ENCODE measurements at regions not wholly inside any gene's neighbourhood (a gene's known extent, or its start where the extent isn't known, plus 50 kb on each side); places are given as distances from the start of the nearest gene placed in this dataset.

GRCh38 chr14:51145246-51145645 is 50.3 kb upstream of the TRIM9 start:
- no peak for DNase-seq (ENCODE audit: low spot score)

- DNase-seq (ENCODE audit: low spot score), result no peak
Observed at GRCh38 chr14:51147183-51147582, 52.3 kb upstream of the TRIM9 start.

DNA sequence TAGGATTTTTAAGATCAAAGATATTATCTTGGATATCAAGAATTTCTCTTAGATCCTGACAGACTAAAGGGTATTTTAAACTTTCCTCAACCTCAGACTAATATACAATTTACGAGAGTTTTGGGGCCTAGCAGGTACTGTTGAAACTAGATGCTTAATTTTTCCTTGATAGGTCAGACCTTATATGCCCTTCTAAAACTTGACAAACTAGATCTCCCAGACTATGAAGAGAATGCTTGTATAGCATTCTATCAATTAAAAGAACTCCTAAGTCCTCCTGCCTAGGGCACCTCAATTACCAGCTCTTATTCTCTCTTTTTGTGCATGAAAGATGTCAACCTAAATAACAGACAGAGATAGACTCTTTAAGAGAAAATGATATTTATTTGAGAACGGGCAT is 60.4 kb upstream of the TRIM9 start:
- no peak for DNase-seq (ENCODE audit: low spot score)

GRCh38 chr14:51157012-51157411 is 62.1 kb upstream of the TRIM9 start:
- DNase-seq (ENCODE audit: low spot score), result peak; percentile 21

GRCh38 chr14:51160871-51161270 is 66.0 kb upstream of the TRIM9 start:
- no peak for DNase-seq (ENCODE audit: low spot score)

DNA sequence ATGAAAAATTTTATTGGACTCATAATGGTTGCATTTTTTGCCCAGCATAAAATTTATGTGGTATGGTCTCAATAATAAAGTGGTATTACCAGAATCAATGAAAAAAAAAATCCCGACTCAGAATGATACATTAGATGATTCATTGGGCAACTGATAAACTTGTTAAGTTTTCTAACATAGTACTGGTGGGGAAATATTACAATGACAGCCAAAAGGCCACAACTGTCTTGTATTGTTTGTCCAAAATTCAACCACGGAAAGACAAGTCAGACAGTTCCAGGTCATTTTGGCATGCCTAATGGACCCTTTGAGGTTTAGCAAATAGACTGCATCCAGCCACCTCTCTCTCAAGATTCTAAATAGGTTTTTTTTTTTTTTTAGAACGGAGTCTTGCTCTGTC is 70.5 kb upstream of the TRIM9 start:
- no peak for DNase-seq (ENCODE audit: low spot score)

DNA sequence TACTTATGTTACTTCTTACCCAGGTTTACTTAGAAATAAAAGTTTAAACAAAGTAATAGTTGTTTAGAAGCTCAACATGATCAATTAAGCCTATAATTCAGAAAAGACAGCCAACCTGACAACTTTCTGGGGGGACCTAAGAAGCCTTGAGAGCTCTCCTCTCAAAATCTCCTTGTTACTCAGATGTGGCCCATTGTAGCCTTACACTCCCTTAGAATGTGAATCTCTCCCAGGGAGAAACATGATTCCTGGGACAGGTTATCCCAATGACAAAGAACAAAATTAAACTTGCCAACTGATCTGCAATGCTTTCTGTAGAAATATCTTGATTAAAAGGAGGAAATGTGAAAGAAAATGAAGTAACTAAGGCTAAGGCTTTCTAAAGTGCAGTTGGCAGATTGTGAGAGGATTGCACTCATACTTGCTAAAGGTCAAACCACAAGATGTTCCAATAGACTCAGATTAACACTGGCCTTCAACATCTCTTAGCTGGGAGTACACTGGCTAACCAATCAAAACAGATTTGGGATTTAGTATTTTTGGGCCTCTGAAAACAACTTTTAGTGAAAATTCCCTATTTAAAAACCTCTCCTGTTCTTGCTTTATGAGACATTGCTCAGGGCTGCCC is 72.3 kb upstream of the TMX1 start:
- DNase-seq (ENCODE audit: low spot score), result no peak

- DNase-seq (ENCODE audit: low spot score), result no peak
Observed at GRCh38 chr14:51168215-51168613, 71.8 kb upstream of the TMX1 start.

DNA sequence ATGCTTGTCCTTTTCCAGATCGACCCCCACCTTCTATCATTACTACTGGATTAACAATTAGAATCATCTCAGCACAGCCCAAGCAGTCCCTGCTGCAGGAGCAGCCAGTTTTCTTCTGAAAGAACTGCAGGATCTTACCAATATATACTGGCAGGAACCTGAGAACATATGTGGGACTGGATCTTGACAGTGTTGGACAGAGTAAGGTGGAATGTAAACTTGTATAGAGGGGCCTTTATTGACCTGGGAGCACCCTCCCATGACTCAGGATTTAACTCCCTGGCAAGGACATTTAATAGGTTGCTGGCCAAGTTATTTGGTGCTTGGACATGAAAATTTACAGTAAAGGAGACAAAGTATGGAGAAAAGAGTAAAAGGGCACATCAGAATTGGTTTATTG is 66.2 kb upstream of the TMX1 start:
- no peak for DNase-seq (ENCODE audit: low spot score)

DNA sequence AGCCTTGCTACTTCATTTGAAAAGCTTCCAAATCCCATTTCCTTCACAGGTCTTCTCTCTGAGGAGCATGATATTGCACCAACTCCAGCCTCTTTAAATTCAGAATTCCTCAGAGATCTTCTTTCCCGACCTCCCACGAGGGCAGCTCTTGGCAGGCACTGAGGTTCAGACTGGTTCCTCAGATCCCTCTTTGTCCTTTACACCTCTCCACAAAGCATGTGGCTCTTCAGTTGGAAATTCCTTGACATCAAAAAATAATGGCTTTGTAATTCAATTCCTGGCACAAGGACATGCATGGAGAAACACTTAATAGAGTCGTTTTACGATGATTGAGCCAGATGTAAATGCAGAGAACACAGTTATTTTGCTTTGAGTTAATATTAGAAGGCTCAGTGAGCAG is 63.2 kb upstream of the TMX1 start:
- peak; percentile 1 for DNase-seq (ENCODE audit: low spot score)

DNA sequence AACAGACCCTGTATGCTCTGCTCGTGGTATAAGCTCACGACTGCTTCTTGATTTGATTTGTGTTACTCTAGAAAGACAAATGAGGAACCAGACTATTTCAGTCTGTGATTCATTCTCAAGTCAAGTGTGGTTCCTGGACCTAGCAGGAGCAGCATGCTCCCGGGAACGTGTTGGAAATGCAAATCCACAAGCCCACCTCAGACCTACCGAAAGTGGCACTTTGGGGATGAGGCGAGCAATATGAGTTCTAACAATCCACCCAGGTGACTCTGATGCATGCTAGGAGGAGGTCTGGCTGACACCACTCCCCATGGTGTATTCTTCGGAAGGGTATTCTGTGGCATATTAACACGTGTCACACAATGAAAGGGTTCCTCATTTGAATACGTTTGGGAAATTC is 59.5 kb upstream of the TMX1 start:
- DNase-seq (ENCODE audit: low spot score), result no peak

- no peak for DNase-seq (ENCODE audit: low spot score)
Observed at GRCh38 chr14:51182131-51182565, 57.9 kb upstream of the TMX1 start.

DNA sequence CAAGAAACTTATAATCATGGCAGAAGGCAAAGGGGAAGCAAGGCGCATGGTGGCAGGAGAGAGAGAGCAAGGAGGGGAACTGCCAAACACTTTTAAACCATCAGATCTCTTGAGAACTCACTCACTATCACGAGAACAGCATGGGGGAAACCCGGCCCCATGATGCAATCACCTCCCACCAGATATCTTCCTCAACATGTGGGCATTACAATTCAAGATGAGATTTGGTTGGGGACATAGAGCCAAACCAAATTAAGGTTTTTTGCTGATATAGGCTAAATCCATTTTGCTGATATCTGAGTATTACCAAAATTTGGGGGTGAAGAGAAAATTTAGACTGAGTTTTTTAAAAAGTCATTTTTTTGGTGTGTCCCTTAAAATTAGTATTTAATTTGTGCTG is 54.9 kb upstream of the TMX1 start:
- DNase-seq (ENCODE audit: low spot score), result no peak

DNA sequence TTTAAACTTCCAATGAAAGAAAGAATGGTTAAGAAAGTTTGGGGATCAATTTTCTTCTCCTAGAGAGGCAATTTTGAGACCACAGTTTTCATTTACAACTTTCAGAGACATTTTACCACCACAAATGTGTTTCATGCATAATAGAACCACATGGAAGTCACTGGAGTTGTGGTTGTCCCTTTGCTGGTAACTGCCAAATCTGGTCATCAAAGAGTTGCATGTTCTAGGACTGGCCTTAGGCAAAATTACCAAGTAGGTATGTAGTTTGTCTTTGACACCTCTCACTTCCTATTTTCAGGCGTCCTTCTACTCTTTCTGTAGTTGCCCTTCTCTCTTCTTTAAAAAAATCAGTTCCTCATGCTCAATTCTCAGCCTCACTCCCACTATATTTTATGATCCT is 54.3 kb upstream of the TMX1 start:
- DNase-seq (ENCODE audit: low spot score), result no peak

DNA sequence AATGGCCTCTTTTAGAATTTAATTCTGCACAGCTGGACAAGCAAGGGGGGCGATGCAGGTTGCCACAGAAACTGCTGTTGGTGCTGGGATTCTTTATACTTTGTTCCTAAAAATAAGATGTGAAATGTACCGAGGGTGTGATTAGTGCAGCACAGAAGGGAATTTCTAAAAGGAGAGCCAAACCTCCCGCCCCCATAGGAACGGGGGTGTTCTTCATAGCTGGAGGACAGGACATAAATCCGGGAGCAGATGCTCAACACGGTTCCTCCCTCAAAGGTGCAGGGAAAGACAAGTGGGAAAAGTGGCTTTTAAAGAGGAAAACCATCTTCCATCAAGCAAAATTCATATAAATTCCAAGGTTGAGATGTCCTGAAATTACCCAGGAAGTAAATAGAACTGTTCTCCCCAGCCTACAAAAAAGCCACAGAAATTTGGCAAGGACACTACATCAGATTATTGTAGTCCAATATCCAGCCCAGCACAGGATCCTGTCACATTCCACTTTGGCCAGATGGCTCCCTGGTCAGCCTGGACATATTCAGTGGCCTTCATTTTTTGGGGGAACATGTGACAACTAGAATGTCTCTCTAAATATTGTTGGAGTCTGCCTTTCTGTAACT is 51.4 kb upstream of the TMX1 start:
- DNase-seq (ENCODE audit: low spot score), result no peak

- no peak for DNase-seq (ENCODE audit: low spot score)
Observed at GRCh38 chr14:51189600-51190376, 50.3 kb upstream of the TMX1 start.
